ENCODE measurements at regions not wholly inside any gene's neighbourhood (a gene's known extent, or its start where the extent isn't known, plus 50 kb on each side); places are given as distances from the start of the nearest gene placed in this dataset.

DNA sequence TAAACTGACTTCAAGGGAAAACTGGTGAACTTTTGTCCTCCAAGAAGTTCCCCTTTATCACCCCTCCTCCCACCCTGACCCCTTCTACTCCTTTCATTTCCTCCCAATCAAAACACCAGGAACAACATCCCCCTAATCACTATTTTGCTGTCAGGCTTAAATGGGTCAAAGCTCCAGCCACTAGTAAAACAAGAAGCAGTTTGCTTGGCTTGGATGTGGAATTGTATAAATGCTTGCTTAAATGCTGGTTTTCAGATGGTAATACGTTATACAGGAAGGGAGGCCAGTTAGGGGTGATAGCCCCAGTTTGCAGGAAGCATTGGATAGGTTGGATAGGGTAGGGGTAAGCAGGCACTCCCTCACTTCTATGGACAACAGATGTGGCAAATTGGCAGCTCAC, 473.6 kb downstream of the AGTPBP1 start:
- Mint-ChIP-seq H3K4me1 (no peaks in the 10 kb centered on the region), H3K27me3 (no peaks in the 10 kb centered on the region), H3K9me3 (ENCODE audit: insufficient read depth) (no peaks in the 10 kb centered on the region), H3K4me3 (no peak overlapping the region), H3K27ac (no peak overlapping the region)
- POLR2A ChIA-PET, result no interaction called here
- Histone ChIP-seq H3K79me2 (ENCODE audit: control insufficient read depth, insufficient read depth, low read length) (no peaks in the 10 kb centered on the region), H4K20me1 (ENCODE audit: control insufficient read depth, insufficient read depth, low read length, poor library complexity, severe bottlenecking) (no peaks in the 10 kb centered on the region), H3K27me3 (replicated peaks in 1 of 4; ENCODE audit: control extremely low read depth in 1 of 4, control insufficient read depth in 3 of 4, insufficient read depth in 4 of 4, low read length in 3 of 4) (no peaks in the 10 kb centered on the region), H3K27ac (ENCODE audit: low read length in 2 of 2) (no peak overlapping the region), H2AFZ (ENCODE audit: insufficient read depth, low read depth, low read length, poor library complexity, severe bottlenecking) (no peak overlapping the region), H3K9ac (ENCODE audit: low read length) (no peak overlapping the region), H3K36me3 (replicated peaks in 1 of 2; ENCODE audit: control extremely low read depth in 1 of 2, control insufficient read depth in 1 of 2, extremely low read depth in 1 of 2, insufficient read depth in 2 of 2, low read length in 1 of 2) (no peaks in the 10 kb centered on the region), H3K4me1 (ENCODE audit: control insufficient read depth in 2 of 2, insufficient read depth in 2 of 2, low read length in 2 of 2) (no peaks in the 10 kb centered on the region), H3K9me3 (ENCODE audit: control extremely low read depth in 1 of 3, control insufficient read depth in 2 of 3, insufficient read depth in 1 of 3, low read length in 2 of 3) (no peaks in the 10 kb centered on the region), H3K4me2 (replicated peaks; ENCODE audit: low read depth, low read length, poor library complexity, severe bottlenecking) (no peak overlapping the region), H3K4me3 (ENCODE audit: control extremely low read depth in 1 of 5, extremely low read depth in 1 of 5, insufficient read depth in 1 of 5, low read depth in 2 of 5, low read length in 4 of 5) (no peak overlapping the region)
- no peak for DNase-seq
- intact Hi-C loops (cut with micrococcal nuclease), result no loop called here
- ATAC-seq (ENCODE audit: low read depth), result no peak
- CTCF ChIA-PET, result no interaction called here
- WGBS (ENCODE audit: insufficient coverage), result 71% methylated on average over 1 of the region's 1 CpG
- TF ChIP-seq, protein P1, sequence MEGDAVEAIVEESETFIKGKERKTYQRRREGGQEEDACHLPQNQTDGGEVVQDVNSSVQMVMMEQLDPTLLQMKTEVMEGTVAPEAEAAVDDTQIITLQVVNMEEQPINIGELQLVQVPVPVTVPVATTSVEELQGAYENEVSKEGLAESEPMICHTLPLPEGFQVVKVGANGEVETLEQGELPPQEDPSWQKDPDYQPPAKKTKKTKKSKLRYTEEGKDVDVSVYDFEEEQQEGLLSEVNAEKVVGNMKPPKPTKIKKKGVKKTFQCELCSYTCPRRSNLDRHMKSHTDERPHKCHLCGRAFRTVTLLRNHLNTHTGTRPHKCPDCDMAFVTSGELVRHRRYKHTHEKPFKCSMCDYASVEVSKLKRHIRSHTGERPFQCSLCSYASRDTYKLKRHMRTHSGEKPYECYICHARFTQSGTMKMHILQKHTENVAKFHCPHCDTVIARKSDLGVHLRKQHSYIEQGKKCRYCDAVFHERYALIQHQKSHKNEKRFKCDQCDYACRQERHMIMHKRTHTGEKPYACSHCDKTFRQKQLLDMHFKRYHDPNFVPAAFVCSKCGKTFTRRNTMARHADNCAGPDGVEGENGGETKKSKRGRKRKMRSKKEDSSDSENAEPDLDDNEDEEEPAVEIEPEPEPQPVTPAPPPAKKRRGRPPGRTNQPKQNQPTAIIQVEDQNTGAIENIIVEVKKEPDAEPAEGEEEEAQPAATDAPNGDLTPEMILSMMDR (IDR thresholded peaks at IDR 0.05), result no peak
- TF ChIP-seq EZH2 (IDR thresholded peaks at IDR 0.05; ENCODE audit: borderline replicate concordance, insufficient read depth, low read depth, low read length, poor library complexity, severe bottlenecking), result no peak

DNA sequence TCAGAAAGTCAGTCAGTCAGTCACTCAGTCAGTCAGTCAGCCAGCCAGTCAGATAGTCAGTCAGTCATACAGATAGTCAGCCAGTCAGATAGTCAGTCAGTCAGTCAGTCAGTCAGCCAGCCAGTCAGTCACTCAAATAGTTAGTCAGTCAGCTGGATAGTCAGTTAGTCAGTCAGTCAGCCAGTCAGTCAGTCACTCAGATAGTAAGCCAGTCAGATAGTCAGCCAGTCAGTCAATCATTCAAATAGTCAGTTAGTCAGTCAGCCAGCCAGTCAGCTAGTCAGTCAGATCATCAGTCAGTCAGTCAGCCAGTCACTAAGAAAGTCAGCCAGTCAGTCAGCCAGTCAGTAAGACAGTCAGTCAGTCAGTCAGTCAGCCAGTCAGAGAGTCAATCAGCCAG, 477.1 kb downstream of the AGTPBP1 start:
- no peaks in the 10 kb centered on the region for H3K9me3 ChIP-seq (ENCODE audit: control extremely low read depth in 1 of 3, control insufficient read depth in 2 of 3, insufficient read depth in 1 of 3, low read length in 2 of 3)
- H3K27ac Mint-ChIP-seq, result no peak overlapping the region
- ATAC-seq (ENCODE audit: low read depth), result no peak

More for the DNA sequence above, 477.1 kb downstream of the AGTPBP1 start:
- Histone ChIP-seq H3K9ac (ENCODE audit: low read length) (no peak overlapping the region), H3K36me3 (replicated peaks in 1 of 2; ENCODE audit: control extremely low read depth in 1 of 2, control insufficient read depth in 1 of 2, extremely low read depth in 1 of 2, insufficient read depth in 2 of 2, low read length in 1 of 2) (no peaks in the 10 kb centered on the region), H4K20me1 (ENCODE audit: control insufficient read depth, insufficient read depth, low read length, poor library complexity, severe bottlenecking) (no peaks in the 10 kb centered on the region), H3K4me2 (replicated peaks; ENCODE audit: low read depth, low read length, poor library complexity, severe bottlenecking) (no peak overlapping the region), H3K4me1 (ENCODE audit: control insufficient read depth in 2 of 2, insufficient read depth in 2 of 2, low read length in 2 of 2) (no peaks in the 10 kb centered on the region), H3K79me2 (ENCODE audit: control insufficient read depth, insufficient read depth, low read length) (no peaks in the 10 kb centered on the region), H3K27ac (ENCODE audit: low read length in 2 of 2) (no peak overlapping the region), H3K4me3 (ENCODE audit: control extremely low read depth in 1 of 5, extremely low read depth in 1 of 5, insufficient read depth in 1 of 5, low read depth in 2 of 5, low read length in 4 of 5) (no peak overlapping the region), H3K27me3 (replicated peaks in 1 of 4; ENCODE audit: control extremely low read depth in 1 of 4, control insufficient read depth in 3 of 4, insufficient read depth in 4 of 4, low read length in 3 of 4) (no peaks in the 10 kb centered on the region), H2AFZ (ENCODE audit: insufficient read depth, low read depth, low read length, poor library complexity, severe bottlenecking) (no peak overlapping the region)
- H3K4me3 Mint-ChIP-seq, result no peak overlapping the region
- no peaks in the 10 kb centered on the region for H3K4me1 Mint-ChIP-seq
- intact Hi-C loops (cut with micrococcal nuclease), result no loop called here
- ChIA-PET POLR2A (no interaction called here), CTCF (no interaction called here)
- no peak for TF ChIP-seq EZH2 (IDR thresholded peaks at IDR 0.05; ENCODE audit: borderline replicate concordance, insufficient read depth, low read depth, low read length, poor library complexity, severe bottlenecking)
- TF ChIP-seq, protein P1 (IDR thresholded peaks at IDR 0.05), result no peak
- DNase-seq, result no peak
- H3K27me3 Mint-ChIP-seq, result no peaks in the 10 kb centered on the region
- H3K9me3 Mint-ChIP-seq (ENCODE audit: insufficient read depth), result no peaks in the 10 kb centered on the region

Measured in B cell (primary cell).